BLaER1 treated with 17β-estradiol and CSF1 and Interleukin-3, amounts not matched to agents 10 nM and 100 nM (cell line): ENCODE measurements at regions not wholly inside any gene's neighbourhood (a gene's known extent, or its start where the extent isn't known, plus 50 kb on each side); places are given as distances from the start of the nearest gene placed in this dataset.
A peak's percentile ranks its signal among the peaks of the same experiment; 100 is the strongest.

ENCODE experiments used
- H3K27ac ChIP-seq, 11 experiments: shearing (Covaris generic); formaldehyde crosslinking; 2 replicates each; pipeline ENCODE4 v1.8.1; 2022
- H3K27me3 ChIP-seq, 11 experiments: shearing (Covaris generic); formaldehyde crosslinking; 2 replicates each; pipeline ENCODE4 v1.8.1; 2022
- H3K36me3 ChIP-seq, 11 experiments: shearing (Covaris generic); formaldehyde crosslinking; 2 replicates each; pipeline ENCODE4 v1.8.1; 2022
- H3K4me1 ChIP-seq, 10 experiments: shearing (Covaris generic); formaldehyde crosslinking; 2 replicates each; pipeline ENCODE4 v1.8.1; 2022
- H3K4me2 ChIP-seq, 11 experiments: shearing (Covaris generic); formaldehyde crosslinking; 2 replicates each; pipeline ENCODE4 v1.8.1; 2022
- H3K4me3 ChIP-seq, 10 experiments: shearing (Covaris generic); formaldehyde crosslinking; 2 replicates each; pipeline ENCODE4 v1.8.1; 2022
- H3K9ac ChIP-seq, 11 experiments: shearing (Covaris generic); formaldehyde crosslinking; 2 replicates each; pipeline ENCODE4 v1.8.1; 2022
- H3K9me3 ChIP-seq, 11 experiments: shearing (Covaris generic); formaldehyde crosslinking; replicated peaks in 1 of 11; 2 replicates each; pipeline ENCODE4 v1.8.1; 2022
- H4K20me1 ChIP-seq, 11 experiments: shearing (Covaris generic); formaldehyde crosslinking; 2 replicates each; pipeline ENCODE4 v1.8.1; 2022
- Cebpa-rat ChIP-seq, 11 experiments: shearing (Covaris generic); IDR thresholded peaks; 2 replicates each; pipeline ENCODE4 v1.8.1; 2022

DNA sequence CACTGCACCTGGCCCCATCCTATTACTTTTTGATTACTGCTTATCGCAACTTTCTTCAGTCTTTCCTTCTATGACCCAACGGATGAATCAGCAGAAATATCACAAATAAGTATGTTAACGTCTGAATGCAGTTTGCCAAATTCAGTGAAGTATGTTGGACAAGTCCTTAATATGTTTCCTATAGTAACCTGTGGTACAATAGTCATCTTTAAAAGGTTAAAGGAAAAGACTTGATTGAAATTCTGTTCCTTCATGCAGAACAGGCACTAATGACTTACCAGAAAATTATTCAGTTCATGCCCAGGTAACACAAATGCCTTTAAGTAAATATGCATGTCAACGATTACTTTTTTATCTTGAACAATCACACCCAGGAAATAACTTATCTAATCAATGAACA, 242.6 kb downstream of the KCTD12 start:
- H3K36me3 ChIP-seq, result no peaks in the 10 kb centered on the region
- no peak overlapping the region for H3K27ac ChIP-seq
- H3K27me3 ChIP-seq, result no peaks in the 10 kb centered on the region
- H3K4me3 ChIP-seq, result no peak overlapping the region
- TF ChIP-seq Cebpa-rat (IDR thresholded peaks at IDR 0.05), result no peak
- H3K4me1 ChIP-seq, result no peaks in the 10 kb centered on the region
- no peaks in the 10 kb centered on the region for H4K20me1 ChIP-seq
- no peak overlapping the region for H3K4me2 ChIP-seq
- H3K9me3 ChIP-seq, result no peaks in the 10 kb centered on the region
- no peak overlapping the region for H3K9ac ChIP-seq

DNA sequence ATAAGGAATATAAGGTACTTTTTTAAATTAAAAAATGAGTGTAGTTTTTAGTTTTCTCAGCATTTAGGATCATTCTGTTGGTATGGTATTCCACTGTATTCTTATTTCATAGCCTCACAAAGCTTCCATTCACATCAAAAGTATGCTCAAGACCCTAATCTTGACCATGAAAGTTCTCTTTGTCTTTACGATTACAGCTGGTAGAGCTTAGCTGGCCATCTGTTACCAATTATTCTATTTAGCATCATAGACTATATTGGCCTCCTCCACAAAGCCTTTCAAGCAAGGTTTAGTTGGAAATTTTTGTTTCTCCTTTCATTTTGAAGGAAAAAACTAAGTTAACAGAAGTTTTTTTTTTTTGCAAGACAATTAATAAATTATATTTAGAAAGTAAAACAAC, 245.1 kb downstream of the KCTD12 start:
- no peaks in the 10 kb centered on the region for H3K9me3 ChIP-seq
- peaks cover 0 to 12% (median 0%) of the 10 kb centered on the region in 10 experiments; a peak in 6 of 20 replicates for H3K4me1 ChIP-seq
- H3K36me3 ChIP-seq, result no peaks in the 10 kb centered on the region
- H3K9ac ChIP-seq, result no peak overlapping the region
- H3K4me2 ChIP-seq, result no peak overlapping the region
- TF ChIP-seq Cebpa-rat (IDR thresholded peaks at IDR 0.05), result no peak
- no peaks in the 10 kb centered on the region for H3K27me3 ChIP-seq
- no peaks in the 10 kb centered on the region for H4K20me1 ChIP-seq
- H3K27ac ChIP-seq, result no peak overlapping the region
- no peak overlapping the region for H3K4me3 ChIP-seq

DNA sequence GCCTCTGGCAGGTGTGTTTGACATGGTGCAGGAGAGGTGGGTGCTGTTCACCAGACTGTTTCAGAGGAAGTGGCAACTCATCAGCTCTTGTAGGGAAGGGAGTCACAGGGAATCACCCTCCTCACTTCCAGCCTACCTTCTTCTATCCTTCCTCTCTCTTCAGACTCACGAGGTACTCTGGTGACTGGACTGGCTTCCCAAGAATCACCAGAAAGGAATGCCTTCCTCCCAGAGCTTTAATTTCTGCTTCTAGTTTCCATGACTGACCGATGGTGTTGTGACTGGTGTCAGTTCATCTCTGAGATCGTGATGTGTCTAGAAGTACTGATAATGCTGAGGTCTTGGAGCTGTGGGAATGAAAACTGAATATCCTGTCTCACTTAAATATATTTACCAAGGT, 247.3 kb downstream of the KCTD12 start:
- H3K9ac ChIP-seq, result no peak overlapping the region
- no peak for TF ChIP-seq Cebpa-rat (IDR thresholded peaks at IDR 0.05)
- H3K4me2 ChIP-seq, result no peak overlapping the region
- H3K27me3 ChIP-seq, result no peaks in the 10 kb centered on the region
- no peak overlapping the region for H3K27ac ChIP-seq
- no peaks in the 10 kb centered on the region for H4K20me1 ChIP-seq
- peaks cover 0 to 12% (median 3%) of the 10 kb centered on the region in 10 experiments; a peak in 6 of 20 replicates for H3K4me1 ChIP-seq
- no peaks in the 10 kb centered on the region for H3K9me3 ChIP-seq
- no peak overlapping the region for H3K4me3 ChIP-seq
- H3K36me3 ChIP-seq, result no peaks in the 10 kb centered on the region

DNA sequence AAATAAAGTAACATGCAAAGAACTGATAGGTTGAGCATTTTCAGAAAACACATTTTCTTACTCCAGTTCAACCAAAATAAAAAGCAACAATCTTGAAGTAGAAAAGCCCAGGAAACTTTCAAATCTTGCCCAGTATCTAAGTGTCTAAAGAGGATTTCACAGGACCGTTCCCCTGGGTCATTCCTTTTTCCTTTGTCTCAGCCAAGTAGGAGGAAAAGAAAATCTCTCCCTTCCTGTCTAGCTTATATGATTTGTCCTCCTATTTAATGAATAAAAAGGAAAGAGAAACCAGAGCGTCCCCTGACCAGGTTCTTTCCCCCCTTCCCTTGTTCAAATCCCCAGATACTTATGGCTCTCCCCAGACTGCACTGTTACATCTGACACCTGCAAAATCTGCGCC, 248.0 kb downstream of the KCTD12 start:
- H3K4me1 ChIP-seq, result peaks cover 0 to 12% (median 3%) of the 10 kb centered on the region in 10 experiments; a peak in 6 of 20 replicates
- H3K9ac ChIP-seq, result no peak overlapping the region
- no peak overlapping the region for H3K27ac ChIP-seq
- H3K27me3 ChIP-seq, result no peaks in the 10 kb centered on the region
- peak overlapping the region in 1 of 11 experiments; percentile 4; a peak in 3 of 22 replicates for H3K4me2 ChIP-seq
- no peak overlapping the region for H3K4me3 ChIP-seq
- TF ChIP-seq Cebpa-rat (IDR thresholded peaks at IDR 0.05), result no peak
- no peaks in the 10 kb centered on the region for H3K36me3 ChIP-seq
- no peaks in the 10 kb centered on the region for H4K20me1 ChIP-seq
- no peaks in the 10 kb centered on the region for H3K9me3 ChIP-seq

DNA sequence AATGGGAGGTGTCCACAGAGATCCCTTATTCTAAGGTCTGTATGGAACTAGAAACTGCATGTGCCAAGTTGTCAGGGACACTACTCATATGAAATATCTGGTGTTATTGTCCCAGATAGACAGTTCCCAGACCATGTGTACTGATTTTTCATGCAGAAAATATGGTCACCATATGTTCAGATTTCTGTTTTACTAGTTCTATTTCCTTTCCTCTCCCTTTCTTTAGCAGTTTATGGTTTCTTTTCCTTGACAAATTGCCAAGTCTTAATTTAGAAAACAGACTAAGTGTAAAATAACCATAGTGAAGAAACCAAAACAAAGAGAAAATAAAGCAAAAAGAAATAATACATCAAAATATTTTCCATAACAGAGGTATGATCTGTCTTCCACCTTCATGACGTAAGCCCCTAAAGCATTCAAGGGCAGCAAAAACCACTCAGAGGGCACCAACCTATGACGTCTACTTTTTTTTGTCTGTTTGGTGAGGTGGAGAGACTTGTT, 248.5 kb downstream of the KCTD12 start:
- H3K27ac ChIP-seq, result no peak overlapping the region
- H3K4me2 ChIP-seq, result peak overlapping the region in 2 of 11 experiments; percentile 3 to 6; a peak in 4 of 22 replicates
- peaks cover 0 to 12% (median 3%) of the 10 kb centered on the region in 10 experiments; a peak in 6 of 20 replicates for H3K4me1 ChIP-seq
- no peaks in the 10 kb centered on the region for H3K9me3 ChIP-seq
- no peak overlapping the region for H3K9ac ChIP-seq
- no peak for TF ChIP-seq Cebpa-rat (IDR thresholded peaks at IDR 0.05)
- no peaks in the 10 kb centered on the region for H3K36me3 ChIP-seq
- no peak overlapping the region for H3K4me3 ChIP-seq
- H3K27me3 ChIP-seq, result no peaks in the 10 kb centered on the region
- H4K20me1 ChIP-seq, result no peaks in the 10 kb centered on the region

DNA sequence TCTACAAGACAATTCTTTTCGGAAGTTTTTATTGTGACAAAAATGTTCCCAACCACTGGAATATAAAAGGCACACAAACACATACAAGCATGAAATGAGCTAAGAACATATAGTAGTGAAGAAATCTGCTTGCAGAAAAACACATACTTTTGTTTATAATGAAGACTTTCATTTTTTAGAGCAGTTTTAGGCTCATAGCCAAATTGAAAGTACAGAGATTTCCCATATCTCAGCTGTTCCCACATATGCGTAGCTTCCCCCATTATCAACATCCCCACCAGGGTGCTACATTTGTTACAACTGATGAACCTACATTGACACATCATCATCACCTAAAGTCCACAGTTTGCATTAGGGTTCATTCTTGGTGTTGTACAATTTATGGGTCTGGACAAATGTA, 249.4 kb downstream of the KCTD12 start:
- Histone ChIP-seq H3K27ac (no peak overlapping the region), H3K9me3 (no peaks in the 10 kb centered on the region), H3K4me3 (no peak overlapping the region), H3K9ac (no peak overlapping the region), H4K20me1 (no peaks in the 10 kb centered on the region), H3K4me2 (no peak overlapping the region), H3K27me3 (no peaks in the 10 kb centered on the region), H3K36me3 (no peaks in the 10 kb centered on the region), H3K4me1 (peaks cover 0 to 12% (median 3%) of the 10 kb centered on the region in 10 experiments; a peak in 6 of 20 replicates)
- no peak for TF ChIP-seq Cebpa-rat (IDR thresholded peaks at IDR 0.05)

DNA sequence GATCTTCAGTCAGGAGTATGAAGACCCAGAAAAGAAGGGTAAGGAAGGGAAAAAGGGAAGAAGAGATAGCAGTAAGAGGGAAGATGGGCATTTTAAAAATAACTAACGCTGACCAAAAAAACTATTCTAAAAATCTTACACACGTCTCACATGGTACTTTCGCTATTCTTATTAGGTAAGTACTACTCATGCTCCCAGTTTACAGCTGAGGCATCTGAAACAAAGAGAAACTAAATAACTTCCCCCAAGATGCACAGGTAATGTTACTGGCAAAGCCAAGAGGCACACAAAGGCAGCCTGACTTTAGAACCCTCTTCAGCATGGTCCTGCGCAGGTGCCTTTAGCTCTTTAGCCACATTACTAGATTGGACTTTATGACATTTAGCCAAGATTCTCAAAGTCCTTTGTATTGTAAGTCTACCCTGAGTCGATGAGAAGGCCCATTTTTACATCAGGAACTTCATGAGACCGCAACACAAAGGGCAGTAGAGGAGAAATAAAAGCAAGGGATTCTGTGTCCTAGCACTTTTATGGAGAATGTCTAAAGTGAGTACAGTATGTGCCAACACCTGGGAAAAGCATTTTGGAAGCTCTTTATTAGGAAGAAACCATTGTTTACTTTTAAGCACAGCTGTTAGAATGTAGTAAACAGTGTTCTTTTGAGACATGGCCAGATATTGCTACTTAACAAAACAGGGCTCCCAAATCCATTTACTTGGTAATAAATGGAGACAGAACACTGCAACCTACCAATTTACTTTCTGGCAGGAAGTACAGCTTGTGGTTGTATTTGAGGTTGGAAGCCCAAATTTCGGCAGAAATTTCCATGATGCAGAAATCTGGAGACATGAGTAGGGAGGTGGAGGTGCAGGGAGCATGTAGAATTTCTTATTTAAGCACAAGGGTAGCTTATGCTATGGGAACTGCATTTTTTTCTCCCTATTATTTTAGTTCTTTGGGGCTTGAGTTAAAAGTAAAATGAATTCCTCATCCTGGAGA, 250.7 kb downstream of the KCTD12 start:
- Histone ChIP-seq H3K4me3 (no peak overlapping the region), H4K20me1 (no peaks in the 10 kb centered on the region), H3K27ac (no peak overlapping the region), H3K27me3 (no peaks in the 10 kb centered on the region), H3K36me3 (no peaks in the 10 kb centered on the region), H3K9ac (no peak overlapping the region), H3K4me2 (no peak overlapping the region), H3K9me3 (no peaks in the 10 kb centered on the region), H3K4me1 (peaks cover 0 to 12% (median 3%) of the 10 kb centered on the region in 10 experiments; a peak in 6 of 20 replicates)
- TF ChIP-seq Cebpa-rat (IDR thresholded peaks at IDR 0.05), result no peak

DNA sequence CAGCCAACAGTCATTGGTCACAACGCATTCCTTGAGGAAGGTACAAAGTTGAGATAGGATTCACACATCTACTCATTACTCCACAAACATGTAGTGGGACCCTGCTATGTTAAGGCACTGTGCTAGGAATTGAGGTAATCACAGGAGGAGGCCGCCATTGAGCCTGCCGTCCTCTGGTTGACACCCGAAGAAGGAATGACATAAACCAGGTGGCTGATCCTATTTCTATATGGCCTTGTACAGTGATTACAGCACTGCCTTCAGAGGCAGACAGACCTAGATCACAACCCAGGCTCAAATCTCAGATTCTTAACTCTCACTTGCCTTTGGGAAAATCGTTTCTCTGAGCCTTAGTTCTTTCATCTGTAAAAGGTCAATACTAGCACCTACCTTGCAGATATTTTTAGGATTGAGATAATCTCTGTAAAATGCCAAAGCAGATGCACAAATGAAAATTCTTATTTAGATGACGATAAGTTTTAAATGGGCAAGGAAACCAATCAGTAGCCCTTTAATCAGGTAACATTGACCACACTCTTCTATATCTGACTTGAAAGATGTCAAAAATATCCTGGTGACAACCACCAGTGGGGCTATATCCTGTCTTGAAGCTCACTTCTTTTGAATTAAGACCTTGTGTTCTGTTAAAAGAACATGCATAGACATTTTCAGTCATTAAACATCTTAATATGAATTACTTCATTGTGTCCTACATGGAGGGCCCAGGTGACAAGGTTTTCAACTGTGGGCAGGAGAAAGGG, 251.6 kb downstream of the KCTD12 start:
- no peak for TF ChIP-seq Cebpa-rat (IDR thresholded peaks at IDR 0.05)
- H3K36me3 ChIP-seq, result no peaks in the 10 kb centered on the region
- no peak overlapping the region for H3K27ac ChIP-seq
- H3K27me3 ChIP-seq, result no peaks in the 10 kb centered on the region
- H3K4me2 ChIP-seq, result no peak overlapping the region
- no peak overlapping the region for H3K9ac ChIP-seq
- peaks cover 0 to 12% (median 3%) of the 10 kb centered on the region in 10 experiments; a peak in 6 of 20 replicates for H3K4me1 ChIP-seq
- H3K4me3 ChIP-seq, result no peak overlapping the region
- H3K9me3 ChIP-seq, result no peaks in the 10 kb centered on the region
- no peaks in the 10 kb centered on the region for H4K20me1 ChIP-seq

DNA sequence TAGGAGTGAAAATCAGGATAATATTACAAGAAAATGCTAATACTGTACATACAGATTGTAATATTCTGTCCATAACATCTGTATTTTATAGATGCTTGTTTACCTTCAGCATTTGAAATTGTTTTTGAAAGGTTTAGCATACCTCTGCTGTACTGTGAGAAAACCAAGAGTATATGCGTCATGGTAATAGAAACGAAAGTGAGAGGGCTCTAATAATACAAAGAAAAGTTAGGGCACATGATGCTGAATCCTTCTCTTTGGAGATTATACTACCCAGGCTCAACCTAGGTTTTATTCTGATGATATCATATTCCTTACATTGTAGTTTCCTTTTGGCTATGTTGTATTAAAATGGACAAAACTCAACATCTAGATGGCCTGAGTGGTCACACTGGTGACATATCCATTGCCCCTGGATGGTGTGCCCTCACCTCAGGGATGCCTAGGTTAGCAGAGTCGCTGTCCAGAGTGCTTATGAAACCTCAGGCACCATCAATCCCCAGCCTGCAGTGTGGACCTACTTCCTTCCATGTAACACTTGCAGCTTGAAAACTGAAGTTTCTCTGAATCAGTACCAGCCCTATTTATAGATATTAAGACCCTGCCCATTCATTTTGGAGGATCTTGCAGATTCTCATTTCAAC, 253.7 kb downstream of the KCTD12 start:
- H3K4me1 ChIP-seq, result peaks cover 0 to 5% (median under 1%) of the 10 kb centered on the region in 10 experiments; a peak in 5 of 20 replicates
- H3K9ac ChIP-seq, result no peak overlapping the region
- no peaks in the 10 kb centered on the region for H3K27me3 ChIP-seq
- no peak overlapping the region for H3K4me3 ChIP-seq
- no peaks in the 10 kb centered on the region for H3K36me3 ChIP-seq
- H4K20me1 ChIP-seq, result no peaks in the 10 kb centered on the region
- H3K27ac ChIP-seq, result no peak overlapping the region
- no peak for TF ChIP-seq Cebpa-rat (IDR thresholded peaks at IDR 0.05)
- no peak overlapping the region for H3K4me2 ChIP-seq
- H3K9me3 ChIP-seq, result peaks cover 0 to 10% (median 3%) of the 10 kb centered on the region in 11 experiments; a peak in 4 of 22 replicates
